SK-N-SH (cell line): ENCODE measurements at regions not wholly inside any gene's neighbourhood (a gene's known extent, or its start where the extent isn't known, plus 50 kb on each side); places are given as distances from the start of the nearest gene placed in this dataset.

Experiments
- CTCF ChIA-PET: fragments of 300-600, 350-600 bp; formaldehyde crosslinking; extraction: SDS; loops from one replicate; lab custom pipeline; 2021; lab: Yijun Ruan, JAX
- POLR2A ChIA-PET: fragments of 350-600 bp; sonication (Branson Sonifier 250); formaldehyde crosslinking; extraction: SDS; loops from one replicate; lab custom pipeline; 2020; ENCODE audit warnings: antibody characterized with exemption, inconsistent platforms; lab: Yijun Ruan, JAX
- DNase-seq: peaks from one replicate; pipeline ENCODE4 v3.0.0; 2012
- H2AFZ ChIP-seq: fragments of 200-600 bp; sonication (generic); 2 replicates; pipeline ENCODE4 v1.8.1; 2016; ENCODE audit warnings: antibody characterized with exemption, mild to moderate bottlenecking, low read depth
- H3F3A ChIP-seq: fragments of 200-600 bp; sonication (generic); replicated peaks from 2 replicates; pipeline ENCODE3; 2016; ENCODE audit warnings: antibody characterized with exemption, mild to moderate bottlenecking; ENCODE audit not compliant: insufficient read depth
- H3K27ac ChIP-seq, 2 experiments: fragments of 200-500 bp in 1 of 2; fragments of 200-600 bp in 1 of 2; sonication (Bioruptor generic) in 1 of 2; sonication (generic), shearing (Covaris generic) in 1 of 2; 2 replicates each; pipeline versions ENCODE4 v1.5.1 to v1.6.1; 2014 to 2016; ENCODE audit warnings: low read depth in 2 of 2, inconsistent platforms in 1 of 2, low read length in 1 of 2, mild to moderate bottlenecking in 1 of 2, mixed read lengths in 1 of 2
- H3K27me3 ChIP-seq: fragments of 200-600 bp; sonication (generic), shearing (Covaris generic); 2 replicates; pipeline ENCODE4 v1.6.1; 2016; ENCODE audit warnings: mixed run types; ENCODE audit not compliant: insufficient read depth
- H3K36me3 ChIP-seq, 2 experiments: fragments of 200-500 bp in 1 of 2; fragments of 200-600 bp in 1 of 2; sonication (Bioruptor generic) in 1 of 2; sonication (generic) in 1 of 2; replicated peaks in 1 of 2; 2 replicates each; pipeline versions ENCODE3 to v1.5.1; 2014 to 2016; ENCODE audit warnings: low read length in 1 of 2, mild to moderate bottlenecking in 1 of 2; ENCODE audit not compliant: insufficient read depth in 2 of 2, control insufficient read depth in 1 of 2
- H3K4me1 ChIP-seq, 2 experiments: fragments of 200-500 bp in 1 of 2; fragments of 200-600 bp in 1 of 2; sonication (Bioruptor generic) in 1 of 2; sonication (generic), shearing (Covaris generic) in 1 of 2; 2 replicates each; pipeline versions ENCODE4 v1.5.1 to v1.6.1; 2014 to 2016; ENCODE audit warnings: low read depth in 1 of 2, low read length in 1 of 2, mixed run types in 1 of 2; ENCODE audit not compliant: insufficient read depth in 2 of 2, control insufficient read depth in 1 of 2
- H3K4me2 ChIP-seq: fragments of 200-600 bp; sonication (generic), shearing (Covaris generic); 2 replicates; pipeline ENCODE4 v1.6.1; 2017; ENCODE audit warnings: mixed run types
- H3K4me3 ChIP-seq, 2 experiments: fragments of 200-500 bp in 1 of 2; fragments of 200-600 bp in 1 of 2; sonication (Bioruptor generic) in 1 of 2; sonication (generic), shearing (Covaris generic) in 1 of 2; 2 replicates each; pipeline versions ENCODE4 v1.5.1 to v1.8.1; 2014 to 2016; ENCODE audit warnings: low read depth in 2 of 2, inconsistent platforms in 1 of 2, low read length in 1 of 2, mild to moderate bottlenecking in 1 of 2, mixed read lengths in 1 of 2, moderate library complexity in 1 of 2
- H3K79me2 ChIP-seq: fragments of 200-600 bp; sonication (generic); 2 replicates; pipeline ENCODE4 v1.8.1; 2017; ENCODE audit warnings: mild to moderate bottlenecking; ENCODE audit not compliant: insufficient read depth
- H3K9ac ChIP-seq: fragments of 200-600 bp; sonication (generic); 2 replicates; pipeline ENCODE4 v1.6.1; 2017; ENCODE audit warnings: mixed run types
- H3K9me2 ChIP-seq: fragments of 200-600 bp; sonication (generic); 2 replicates; pipeline ENCODE4 v1.6.1; 2017; ENCODE audit warnings: mixed run types
- H3K9me3 ChIP-seq: fragments of 200-600 bp; sonication (generic); 2 replicates; pipeline ENCODE4 v1.6.1; 2017; ENCODE audit warnings: mixed run types, mild to moderate bottlenecking, moderate library complexity
- H4K20me1 ChIP-seq: fragments of 200-600 bp; sonication (generic); 2 replicates; pipeline ENCODE4 v1.6.1; 2017; ENCODE audit warnings: mild to moderate bottlenecking, mixed run types; ENCODE audit not compliant: insufficient read depth
- CHD2 ChIP-seq: fragments of 150-350 bp; IDR thresholded peaks from 2 replicates; pipeline ENCODE4 v1.6.1; 2018; ENCODE audit warnings: low read length; ENCODE audit not compliant: partially characterized antibody
- CTCF ChIP-seq: fragments of 200-600 bp; sonication (generic); IDR thresholded peaks from 2 replicates; pipeline ENCODE4 v1.6.1; 2017; ENCODE audit warnings: antibody characterized with exemption, mild to moderate bottlenecking, moderate library complexity
- EP300 ChIP-seq, 2 experiments: IDR thresholded peaks; 2 replicates each; pipeline versions ENCODE4 v1.4.0 to v1.6.1; 2012; ENCODE audit warnings: borderline replicate concordance in 1 of 2, low read depth in 1 of 2, low read length in 1 of 2
- EZH2phosphoT487 ChIP-seq: fragments of 200-600 bp; sonication (generic); IDR thresholded peaks from 2 replicates; pipeline ENCODE4 v1.6.1; 2017; ENCODE audit warnings: low read depth, mixed run types, mild to moderate bottlenecking, antibody characterized with exemption, moderate library complexity, borderline replicate concordance
- FOSL2 ChIP-seq: IDR thresholded peaks from 2 replicates; pipeline ENCODE4 v1.4.0; 2012; ENCODE audit warnings: low read depth, mild to moderate bottlenecking, moderate library complexity, borderline replicate concordance
- FOXJ3 ChIP-seq: sonication (generic); formaldehyde crosslinking; IDR thresholded peaks from 2 replicates; pipeline ENCODE4 v1.5.1; 2020; ENCODE audit warnings: mild to moderate bottlenecking, missing genetic modification reagents
- FOXM1 ChIP-seq: IDR thresholded peaks from 2 replicates; pipeline ENCODE4 v1.4.0; 2012; ENCODE audit warnings: low read depth, mild to moderate bottlenecking
- GABPA ChIP-seq: IDR thresholded peaks from 2 replicates; pipeline ENCODE4 v1.4.0; 2012; ENCODE audit warnings: low read depth, mild to moderate bottlenecking
- GATA2 ChIP-seq: sonication (generic); formaldehyde crosslinking; IDR thresholded peaks from 2 replicates; pipeline ENCODE4 v1.5.0; 2020; ENCODE audit warnings: mild to moderate bottlenecking, missing genetic modification reagents
- IRF3 ChIP-seq: fragments of 150-350 bp; IDR thresholded peaks from 2 replicates; pipeline ENCODE4 v1.6.1; 2016; ENCODE audit warnings: mild to moderate bottlenecking, low read depth, low read length
- JUND ChIP-seq: IDR thresholded peaks from 2 replicates; pipeline ENCODE4 v1.4.0; 2012
- MEF2A ChIP-seq: IDR thresholded peaks from 2 replicates; pipeline ENCODE4 v1.4.0; 2012; ENCODE audit warnings: low read depth, borderline replicate concordance
- MXI1 ChIP-seq: IDR thresholded peaks from 2 replicates; pipeline ENCODE4 v1.6.1; 2012; ENCODE audit warnings: mild to moderate bottlenecking, low read depth, low read length, improper control_type of control experiment
- NRF1 ChIP-seq: IDR thresholded peaks from 2 replicates; pipeline ENCODE4 v1.6.1; 2012; ENCODE audit warnings: low read depth, mild to moderate bottlenecking, low read length
- RAD21 ChIP-seq: IDR thresholded peaks from 2 replicates; pipeline ENCODE4 v1.6.1; 2012; ENCODE audit warnings: mild to moderate bottlenecking, low read length
- RCOR1 ChIP-seq: fragments of 150-350 bp; IDR thresholded peaks from 2 replicates; pipeline ENCODE4 v1.6.1; 2017; ENCODE audit warnings: antibody characterized with exemption, low read length
- REST ChIP-seq: IDR thresholded peaks from 2 replicates; pipeline ENCODE4 v1.6.1; 2012; ENCODE audit warnings: mild to moderate bottlenecking, low read depth, low read length, moderate library complexity
- RFX5 ChIP-seq: IDR thresholded peaks from 2 replicates; pipeline ENCODE4 v1.6.1; 2012; ENCODE audit warnings: mild to moderate bottlenecking, improper control_type of control experiment, low read length
- RXRA ChIP-seq: IDR thresholded peaks from 2 replicates; pipeline ENCODE4 v1.4.0; 2012; ENCODE audit warnings: low read depth, mild to moderate bottlenecking, borderline replicate concordance
- SIN3A ChIP-seq: IDR thresholded peaks from 2 replicates; pipeline ENCODE4 v1.6.1; 2012; ENCODE audit warnings: low read depth, mild to moderate bottlenecking, low read length, moderate library complexity, borderline replicate concordance
- TAF1 ChIP-seq: IDR thresholded peaks from 2 replicates; pipeline ENCODE4 v1.6.1; 2012; ENCODE audit warnings: low read depth, mild to moderate bottlenecking, low read length, moderate library complexity, borderline replicate concordance
- TCF12 ChIP-seq: IDR thresholded peaks from 2 replicates; pipeline ENCODE4 v1.4.0; 2012
- TEAD4 ChIP-seq: IDR thresholded peaks from 2 replicates; pipeline ENCODE4 v1.4.0; 2012; ENCODE audit warnings: mild to moderate bottlenecking, borderline replicate concordance; ENCODE audit not compliant: insufficient read depth
- USF1 ChIP-seq: IDR thresholded peaks from 2 replicates; pipeline ENCODE4 v1.4.0; 2012; ENCODE audit warnings: low read depth, borderline replicate concordance
- YY1 ChIP-seq: IDR thresholded peaks from 2 replicates; pipeline ENCODE4 v1.4.0; 2012; ENCODE audit warnings: low read depth, mild to moderate bottlenecking
- WGBS: methylation state at CpG from one replicate; pipeline ENCODE4 v1.1.6; 2017; ENCODE audit warnings: low lambda C conversion rate; 5-methylcytosine and 5-hydroxymethylcytosine counted together
- TF ChIP-seq, protein P1 (sequence below): IDR thresholded peaks from 2 replicates; pipeline ENCODE4; 2012
- TF ChIP-seq, protein P2 (sequence below): IDR thresholded peaks from 2 replicates; pipeline ENCODE4 v1.4.0; 2012; ENCODE audit warnings: low read depth

GRCh38 chr4:138448169-138448568 lies 206.0 kb upstream of the SLC7A11 start:
- no peaks in the 10 kb centered on the region for H4K20me1 ChIP-seq
- 0 out of 4 replicates have a peak overlapping the region, but pooled peaks of 1 of the 2 experiments have one; percentile 4 for H3K27ac ChIP-seq
- H3K9me3 ChIP-seq: no peaks in the 10 kb centered on the region
- H3K79me2 ChIP-seq: no peaks in the 10 kb centered on the region
- H3K4me1 ChIP-seq: no peaks in the 10 kb centered on the region
- H3F3A ChIP-seq: peaks cover 7% of the 10 kb centered on the region
- H3K9me2 ChIP-seq: no peaks in the 10 kb centered on the region
- H3K36me3 ChIP-seq: no peaks in the 10 kb centered on the region
- no peak overlapping the region for H3K9ac ChIP-seq
- no peak for DNase-seq
- H3K27me3 ChIP-seq: no peaks in the 10 kb centered on the region
- 2% methylated on average over 1 of the region's 1 CpG for WGBS
- ChIA-PET CTCF (no interaction called here), POLR2A (no interaction called here)
- no peak overlapping the region for H3K4me3 ChIP-seq
- H2AFZ ChIP-seq: no peak overlapping the region
- H3K4me2 ChIP-seq: 0 out of 2 replicates have a peak overlapping the region, but pooled peaks have one; percentile 2
- no peak for TF ChIP-seq FOXM1
- TF ChIP-seq REST: no peak
- no peak for TF ChIP-seq GABPA
- TF ChIP-seq RAD21: no peak
- TF ChIP-seq, protein P1, sequence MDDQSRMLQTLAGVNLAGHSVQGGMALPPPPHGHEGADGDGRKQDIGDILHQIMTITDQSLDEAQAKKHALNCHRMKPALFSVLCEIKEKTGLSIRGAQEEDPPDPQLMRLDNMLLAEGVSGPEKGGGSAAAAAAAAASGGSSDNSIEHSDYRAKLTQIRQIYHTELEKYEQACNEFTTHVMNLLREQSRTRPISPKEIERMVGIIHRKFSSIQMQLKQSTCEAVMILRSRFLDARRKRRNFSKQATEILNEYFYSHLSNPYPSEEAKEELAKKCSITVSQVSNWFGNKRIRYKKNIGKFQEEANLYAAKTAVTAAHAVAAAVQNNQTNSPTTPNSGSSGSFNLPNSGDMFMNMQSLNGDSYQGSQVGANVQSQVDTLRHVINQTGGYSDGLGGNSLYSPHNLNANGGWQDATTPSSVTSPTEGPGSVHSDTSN: peak; percentile 61
- TF ChIP-seq RXRA: peak; percentile 74; the same call in 1 of the 2 replicates
- no peak for TF ChIP-seq GATA2
- TF ChIP-seq CHD2: no peak
- no peak for TF ChIP-seq YY1
- TF ChIP-seq TAF1: no peak
- TF ChIP-seq EP300 (IDR thresholded peaks at IDR 0.05; ENCODE audit: borderline replicate concordance in 1 of 2, low read depth in 1 of 2, low read length in 1 of 2): peak; percentile 10 to 47; a peak in 1 of 4 replicates
- peak; percentile 59; the same call in 1 of the 2 replicates for TF ChIP-seq MEF2A
- TF ChIP-seq MXI1: no peak
- peak; percentile 59; the same call in 1 of the 2 replicates for TF ChIP-seq TEAD4
- TF ChIP-seq NRF1: no peak
- TF ChIP-seq JUND: peak; percentile 49
- TF ChIP-seq SIN3A: no peak
- no peak for TF ChIP-seq FOXJ3 (CRISPR knock-in tag)
- peak; percentile 80 for TF ChIP-seq TCF12
- no peak for TF ChIP-seq EZH2phosphoT487
- TF ChIP-seq CTCF: no peak
- TF ChIP-seq FOSL2: peak; percentile 24; the same call in 1 of the 2 replicates
- no peak for TF ChIP-seq RCOR1
- no peak for TF ChIP-seq IRF3
- no peak for TF ChIP-seq USF1
- no peak for TF ChIP-seq RFX5
- TF ChIP-seq, protein P2, sequence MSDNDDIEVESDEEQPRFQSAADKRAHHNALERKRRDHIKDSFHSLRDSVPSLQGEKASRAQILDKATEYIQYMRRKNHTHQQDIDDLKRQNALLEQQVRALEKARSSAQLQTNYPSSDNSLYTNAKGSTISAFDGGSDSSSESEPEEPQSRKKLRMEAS: no peak
